Lower leg skin (tissue), 3 donors: ENCODE measurements at regions not wholly inside any gene's neighbourhood (a gene's known extent, or its start where the extent isn't known, plus 50 kb on each side); places are given as distances from the start of the nearest gene placed in this dataset.

Experiments
- POLR2A ChIP-seq, 2 donors: fragments of 450-650 bp; IDR thresholded peaks; one replicate each; pipeline ENCODE4 v1.6.1; 2016 to 2017; ENCODE audit warnings: antibody characterized with exemption in 2 of 2, mild to moderate bottlenecking in 1 of 2, moderate library complexity in 1 of 2
- TF ChIP-seq, protein P1 (sequence below), 3 donors: fragments of 450-650 bp; IDR thresholded peaks; one replicate each; pipeline ENCODE4 v1.5.1; 2016; ENCODE audit warnings: antibody characterized with exemption in 3 of 3, mild to moderate bottlenecking in 3 of 3, moderate library complexity in 2 of 3

DNA sequence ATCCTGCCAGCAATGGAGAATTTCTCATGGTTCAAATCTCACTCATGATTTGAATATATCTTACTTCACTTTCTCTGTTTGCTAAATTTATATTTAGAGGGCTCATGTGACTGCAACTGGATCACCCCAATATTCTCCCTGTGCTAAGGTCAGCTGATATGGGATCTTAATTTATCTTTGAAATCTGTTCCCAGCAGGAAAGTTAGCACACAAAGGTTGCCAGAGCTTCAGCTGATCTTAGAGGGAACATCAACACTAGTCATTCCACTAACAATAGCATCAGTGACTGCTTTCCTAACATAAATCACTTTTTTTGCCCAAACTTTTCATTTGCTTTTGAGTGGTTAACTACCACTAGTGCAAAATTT lies 1270.0 kb downstream of the ARAP2 start:
- TF ChIP-seq, protein P1, sequence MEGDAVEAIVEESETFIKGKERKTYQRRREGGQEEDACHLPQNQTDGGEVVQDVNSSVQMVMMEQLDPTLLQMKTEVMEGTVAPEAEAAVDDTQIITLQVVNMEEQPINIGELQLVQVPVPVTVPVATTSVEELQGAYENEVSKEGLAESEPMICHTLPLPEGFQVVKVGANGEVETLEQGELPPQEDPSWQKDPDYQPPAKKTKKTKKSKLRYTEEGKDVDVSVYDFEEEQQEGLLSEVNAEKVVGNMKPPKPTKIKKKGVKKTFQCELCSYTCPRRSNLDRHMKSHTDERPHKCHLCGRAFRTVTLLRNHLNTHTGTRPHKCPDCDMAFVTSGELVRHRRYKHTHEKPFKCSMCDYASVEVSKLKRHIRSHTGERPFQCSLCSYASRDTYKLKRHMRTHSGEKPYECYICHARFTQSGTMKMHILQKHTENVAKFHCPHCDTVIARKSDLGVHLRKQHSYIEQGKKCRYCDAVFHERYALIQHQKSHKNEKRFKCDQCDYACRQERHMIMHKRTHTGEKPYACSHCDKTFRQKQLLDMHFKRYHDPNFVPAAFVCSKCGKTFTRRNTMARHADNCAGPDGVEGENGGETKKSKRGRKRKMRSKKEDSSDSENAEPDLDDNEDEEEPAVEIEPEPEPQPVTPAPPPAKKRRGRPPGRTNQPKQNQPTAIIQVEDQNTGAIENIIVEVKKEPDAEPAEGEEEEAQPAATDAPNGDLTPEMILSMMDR (IDR thresholded peaks at IDR 0.05) = no peak
- TF ChIP-seq POLR2A (IDR thresholded peaks at IDR 0.05) = no peak
